Adrenal gland (tissue), 9 donors: ENCODE measurements at regions not wholly inside any gene's neighbourhood (a gene's known extent, or its start where the extent isn't known, plus 50 kb on each side); places are given as distances from the start of the nearest gene placed in this dataset.

Source experiments
- DNase-seq, 7 donors: peaks; one replicate each; pipeline ENCODE4 v3.0.0-alpha.2; 2019 to 2020
- H3K27ac ChIP-seq, 5 donors: fragments of 200-600 bp; sonication (generic) in 4 of 5; 1 replicate in 3 of 5; 2 replicates in 2 of 5; pipeline versions ENCODE4 v1.5.1 to v1.8.0; 2016 to 2020; ENCODE audit warnings: mild to moderate bottlenecking in 1 of 5
- H3K27me3 ChIP-seq: fragments of 200-600 bp; 2 replicates; pipeline ENCODE4 v1.8.0; 2021
- H3K36me3 ChIP-seq, 2 donors: fragments of 200-600 bp; replicated peaks in 1 of 2; 1 replicate in 1 of 2; 2 replicates in 1 of 2; pipeline versions ENCODE4 v1.5.1 to v1.8.0; 2018 to 2022
- H3K4me1 ChIP-seq, 2 donors: fragments of 200-600 bp; replicated peaks in 1 of 2; 1 replicate in 1 of 2; 2 replicates in 1 of 2; pipeline versions ENCODE4 v1.5.1 to v1.8.0; 2018 to 2021
- H3K4me3 ChIP-seq, 4 donors: fragments of 200-600 bp; sonication (generic) in 3 of 4; one replicate each; pipeline ENCODE4 v1.5.1; 2016 to 2018
- H3K9me3 ChIP-seq, 3 donors: fragments of 200-600 bp; sonication (generic) in 1 of 3; replicated peaks in 1 of 3; 1 replicate in 2 of 3; 2 replicates in 1 of 3; pipeline versions ENCODE4 v1.5.1 to v1.8.0; 2016 to 2021
- POLR2A ChIP-seq, 2 donors: fragments of 450-650 bp; IDR thresholded peaks; one replicate each; pipeline ENCODE4 v1.6.1; 2017; ENCODE audit warnings: antibody characterized with exemption in 2 of 2, mild to moderate bottlenecking in 2 of 2, moderate library complexity in 1 of 2
- WGBS, 4 donors: extraction: QIAGEN DNeasy Blood & Tissue Kit in 2 of 4; methylation state at CpG; one replicate each; pipeline versions ENCODE4 v1.1.5 to v1.1.7; 2013 to 2017; 5-methylcytosine and 5-hydroxymethylcytosine counted together
- intact Hi-C, 2 donors: fragments of 100-400 bp; cut with DNase I; formaldehyde crosslinking; loops; one replicate each; pipeline versions ENCODE4 v1.14.1 to v1.15.0; 2022 to 2023
- TF ChIP-seq, protein P1 (sequence below), 6 experiments: fragments of 450-650 bp in 4 of 6; fragments of 200-600 bp in 2 of 6; sonication (generic) in 1 of 6; IDR thresholded peaks; 1 replicate in 5 of 6; 2 replicates in 1 of 6; pipeline versions ENCODE4 v1.5.1 to v1.8.0; 2016 to 2021; ENCODE audit warnings: antibody characterized with exemption in 6 of 6, mild to moderate bottlenecking in 2 of 6, moderate library complexity in 1 of 6
- donor health status: healthy with polysubstance abuse.
- donor health status: Bipolar disorder and iron deficiency.
- donor health status: DM: yes; HTN: yes; CAD: no.
- donor health status: DM: no; HTN: no; CAD: no.
- donor health status: DM: no; HTN: no; CAD: no.

DNA sequence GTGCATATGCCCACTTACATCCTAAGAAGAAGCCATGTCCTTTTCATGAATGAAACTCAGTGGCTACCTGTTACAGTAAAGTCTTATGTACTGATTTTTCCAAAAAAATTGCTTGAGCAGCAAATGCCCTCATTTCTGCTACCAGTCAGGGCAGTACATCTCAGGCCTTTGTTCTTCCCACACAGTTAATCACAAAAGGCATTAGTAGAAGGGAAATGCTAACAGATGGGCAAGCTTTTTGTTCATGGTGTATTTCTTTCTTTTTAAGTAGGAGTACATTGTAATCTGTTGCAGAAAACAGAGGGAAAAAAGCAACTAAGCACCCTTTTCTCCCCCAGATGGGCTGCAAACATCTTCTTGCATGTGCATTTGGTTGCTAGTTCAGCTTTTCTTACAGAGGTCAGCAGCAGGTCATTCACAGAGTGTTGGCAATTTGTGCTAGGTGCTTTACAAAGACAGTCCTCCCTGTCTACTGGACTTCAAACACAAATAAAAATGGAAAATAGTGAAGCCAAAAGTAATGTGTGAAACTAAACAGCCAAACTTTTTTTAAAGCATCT lies 373.4 kb downstream of the PRDM5 start:
- Histone ChIP-seq H3K27ac (no peak overlapping the region), H3K4me1 (no peaks in the 10 kb centered on the region), H3K36me3 (no peaks in the 10 kb centered on the region), H3K4me3 (no peak overlapping the region), H3K27me3 (no peaks in the 10 kb centered on the region), H3K9me3 (peaks cover 0 to 1% (median 0%) of the 10 kb centered on the region in 3 donors)
- no peak for DNase-seq
- intact Hi-C loops: no loop called here
- TF ChIP-seq, protein P1, sequence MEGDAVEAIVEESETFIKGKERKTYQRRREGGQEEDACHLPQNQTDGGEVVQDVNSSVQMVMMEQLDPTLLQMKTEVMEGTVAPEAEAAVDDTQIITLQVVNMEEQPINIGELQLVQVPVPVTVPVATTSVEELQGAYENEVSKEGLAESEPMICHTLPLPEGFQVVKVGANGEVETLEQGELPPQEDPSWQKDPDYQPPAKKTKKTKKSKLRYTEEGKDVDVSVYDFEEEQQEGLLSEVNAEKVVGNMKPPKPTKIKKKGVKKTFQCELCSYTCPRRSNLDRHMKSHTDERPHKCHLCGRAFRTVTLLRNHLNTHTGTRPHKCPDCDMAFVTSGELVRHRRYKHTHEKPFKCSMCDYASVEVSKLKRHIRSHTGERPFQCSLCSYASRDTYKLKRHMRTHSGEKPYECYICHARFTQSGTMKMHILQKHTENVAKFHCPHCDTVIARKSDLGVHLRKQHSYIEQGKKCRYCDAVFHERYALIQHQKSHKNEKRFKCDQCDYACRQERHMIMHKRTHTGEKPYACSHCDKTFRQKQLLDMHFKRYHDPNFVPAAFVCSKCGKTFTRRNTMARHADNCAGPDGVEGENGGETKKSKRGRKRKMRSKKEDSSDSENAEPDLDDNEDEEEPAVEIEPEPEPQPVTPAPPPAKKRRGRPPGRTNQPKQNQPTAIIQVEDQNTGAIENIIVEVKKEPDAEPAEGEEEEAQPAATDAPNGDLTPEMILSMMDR (IDR thresholded peaks at IDR 0.05): no peak
- no peak for TF ChIP-seq POLR2A (IDR thresholded peaks at IDR 0.05)

DNA sequence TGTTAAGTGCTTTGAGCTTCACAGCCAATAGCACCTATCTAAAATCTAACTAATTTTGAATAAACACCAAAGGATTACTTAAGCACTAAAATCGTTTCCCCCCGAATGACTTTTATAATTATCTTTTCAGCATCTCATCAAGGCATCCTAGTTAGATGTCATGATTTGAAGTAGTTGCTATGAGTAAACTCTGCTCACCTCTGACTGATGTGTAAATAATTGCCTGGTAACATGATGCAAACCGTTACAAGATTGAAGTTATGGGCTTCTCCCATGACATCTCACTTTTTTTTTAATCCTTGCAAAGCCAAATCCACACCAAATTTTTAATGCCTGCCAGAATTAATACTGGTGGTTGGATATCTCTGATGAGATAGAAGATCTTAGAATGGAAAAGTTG lies 377.1 kb downstream of the PRDM5 start:
- Histone ChIP-seq H3K4me3 (no peak overlapping the region), H3K27ac (no peak overlapping the region), H3K27me3 (no peaks in the 10 kb centered on the region), H3K4me1 (no peaks in the 10 kb centered on the region), H3K36me3 (no peaks in the 10 kb centered on the region), H3K9me3 (peaks cover 0 to 5% (median 0%) of the 10 kb centered on the region in 3 donors)
- intact Hi-C loops: no loop called here
- no peak for TF ChIP-seq POLR2A (IDR thresholded peaks at IDR 0.05)
- TF ChIP-seq, protein P1 (IDR thresholded peaks at IDR 0.05): no peak
- DNase-seq: no peak
- WGBS, 4 donors: 74 to 80% (median 78%) methylated on average over 3 of the region's 3 CpGs

DNA sequence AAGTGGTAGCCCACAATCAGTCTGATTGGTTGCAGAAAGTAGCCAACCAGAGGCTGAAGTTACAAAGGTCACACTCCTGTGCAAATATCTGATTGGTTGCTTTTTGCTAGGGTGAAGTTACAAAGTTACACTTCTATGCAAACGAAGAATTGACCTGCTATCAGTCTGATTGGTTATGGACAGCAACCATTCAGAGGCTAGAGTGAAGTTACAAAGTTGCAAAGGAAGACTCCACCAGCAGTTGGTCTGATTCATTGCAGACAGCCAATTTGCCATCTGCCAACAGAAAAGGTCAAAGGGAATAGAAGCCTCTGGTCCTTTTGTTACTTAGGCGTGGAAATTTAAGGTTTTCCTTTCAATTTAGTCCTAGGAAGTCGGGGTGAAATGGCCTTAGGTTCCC lies 377.7 kb downstream of the PRDM5 start:
- TF ChIP-seq, protein P1 (IDR thresholded peaks at IDR 0.05): no peak
- TF ChIP-seq POLR2A (IDR thresholded peaks at IDR 0.05): no peak
- WGBS, 4 donors: 58 to 69% (median 66%) methylated on average over 3 of the region's 3 CpGs
- intact Hi-C loops: no loop called here

DNA sequence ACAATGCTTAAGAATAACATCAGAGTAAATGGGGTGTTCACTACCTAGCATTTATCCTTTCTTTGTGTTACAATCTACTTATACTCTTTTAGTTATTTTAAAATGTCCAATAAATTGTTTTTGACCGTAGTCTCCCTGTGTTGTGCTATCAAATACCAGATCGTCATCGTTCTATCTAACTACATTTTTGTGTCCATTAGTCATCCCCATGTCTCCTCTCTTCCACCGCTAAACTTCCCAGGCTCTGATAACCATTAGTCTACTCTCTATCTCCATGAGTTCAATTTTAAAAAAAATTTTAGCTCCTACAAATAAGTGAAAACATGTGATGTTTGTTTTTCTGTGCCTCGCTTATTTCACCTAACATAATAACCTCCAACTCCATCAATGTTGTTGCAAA lies 381.9 kb downstream of the PRDM5 start:
- no peak for TF ChIP-seq POLR2A (IDR thresholded peaks at IDR 0.05)
- TF ChIP-seq, protein P1 (IDR thresholded peaks at IDR 0.05): no peak
- Histone ChIP-seq H3K27ac (no peak overlapping the region), H3K4me3 (no peak overlapping the region), H3K9me3 (peaks cover 0 to 5% (median 0%) of the 10 kb centered on the region in 3 donors), H3K36me3 (no peaks in the 10 kb centered on the region), H3K27me3 (no peaks in the 10 kb centered on the region), H3K4me1 (no peaks in the 10 kb centered on the region)
- WGBS, 4 donors: 79 to 90% (median 85%) methylated on average over 5 of the region's 5 CpGs
- DNase-seq: no peak
- intact Hi-C loops: no loop called here

More for the DNA sequence above, 377.7 kb downstream of the PRDM5 start:
- Histone ChIP-seq H3K9me3 (peaks cover 0 to 5% (median 0%) of the 10 kb centered on the region in 3 donors), H3K27ac (no peak overlapping the region), H3K27me3 (no peaks in the 10 kb centered on the region), H3K4me3 (no peak overlapping the region), H3K36me3 (no peaks in the 10 kb centered on the region), H3K4me1 (no peaks in the 10 kb centered on the region)
- DNase-seq: no peak
